GM18873 (cell line): ENCODE measurements at regions not wholly inside any gene's neighbourhood (a gene's known extent, or its start where the extent isn't known, plus 50 kb on each side); places are given as distances from the start of the nearest gene placed in this dataset.
"Not testable (repeated sequence)": the region's sequence is repeated elsewhere in the genome, so short reads cannot be mapped to it uniquely, and the experiment has no call there.

Experiments used
- ATAC-seq: cut with Tn5 transposase; IDR thresholded peaks from one replicate; pipeline ENCODE4 v1.9.1; 2021; ENCODE audit warnings: mild to moderate bottlenecking, moderate library complexity, moderate number of reproducible peaks; ENCODE audit not compliant: unreplicated experiment, low FRiP score

GRCh38 chr17:71798701-71799100, 322.1 kb upstream of the SOX9 start:
- ATAC-seq: no peak

GRCh38 chr17:71799657-71800056, 321.2 kb upstream of the SOX9 start:
- ATAC-seq: no peak

GRCh38 chr17:71801301-71801700, 319.5 kb upstream of the SOX9 start:
- ATAC-seq: no peak

GRCh38 chr17:71802663-71803062, 318.2 kb upstream of the SOX9 start:
- ATAC-seq: no peak

- ATAC-seq: no peak
Observed at GRCh38 chr17:71803656-71804284, 317.1 kb upstream of the SOX9 start.

- ATAC-seq: no peak
Observed at GRCh38 chr17:71809537-71809936, 311.3 kb upstream of the SOX9 start.

- not testable (repeated sequence) for ATAC-seq
Observed at GRCh38 chr17:71813861-71814260, 307.0 kb upstream of the SOX9 start.

- ATAC-seq: no peak
Observed at GRCh38 chr17:71821511-71821910, 299.3 kb upstream of the SOX9 start.

- ATAC-seq: no peak
Observed at GRCh38 chr17:71824671-71825070, 296.1 kb upstream of the SOX9 start.

GRCh38 chr17:71825687-71826086, 295.1 kb upstream of the SOX9 start:
- ATAC-seq: no peak

GRCh38 chr17:71828182-71828596, 292.6 kb upstream of the SOX9 start:
- ATAC-seq: no peak

- no peak for ATAC-seq
Observed at GRCh38 chr17:71830866-71831265, 290.0 kb upstream of the SOX9 start.

- ATAC-seq: no peak
Observed at GRCh38 chr17:71842986-71843385, 277.8 kb upstream of the SOX9 start.

- no peak for ATAC-seq
Observed at GRCh38 chr17:71845337-71845736, 275.5 kb upstream of the SOX9 start.

- ATAC-seq: no peak
Observed at GRCh38 chr17:71846561-71847110, 274.2 kb upstream of the SOX9 start.

GRCh38 chr17:71849783-71850768, 270.7 kb upstream of the SOX9 start:
- no peak for ATAC-seq

- no peak for ATAC-seq
Observed at GRCh38 chr17:71850812-71851211, 270.0 kb upstream of the SOX9 start.

GRCh38 chr17:71855010-71855409, 265.8 kb upstream of the SOX9 start:
- no peak for ATAC-seq

- ATAC-seq: no peak
Observed at GRCh38 chr17:71864755-71865154, 256.1 kb upstream of the SOX9 start.

- no peak for ATAC-seq
Observed at GRCh38 chr17:71866095-71866494, 254.7 kb upstream of the SOX9 start.

GRCh38 chr17:71869293-71869692, 251.5 kb upstream of the SOX9 start:
- no peak for ATAC-seq
